SK-N-SH treated with all-trans-retinoic acid at 6 μM for 48 hours (cell line): ENCODE measurements at regions not wholly inside any gene's neighbourhood (a gene's known extent, or its start where the extent isn't known, plus 50 kb on each side); places are given as distances from the start of the nearest gene placed in this dataset.

Experiments
- ATAC-seq: fragments of 200-7000 bp; cut with Tn5 transposase; 3 replicates; pipeline ENCODE4 v1.9.1; 2020; ENCODE audit warnings: mild to moderate bottlenecking, moderate library complexity
- ARNTL ChIP-seq: fragments of 450-650 bp; formaldehyde crosslinking; IDR thresholded peaks from 2 replicates; pipeline ENCODE4 v1.5.0; 2020; ENCODE audit warnings: low read depth, mild to moderate bottlenecking, moderate library complexity, borderline replicate concordance
- BACH2 ChIP-seq: fragments of 250-450 bp; sonication (Bioruptor Pico); IDR thresholded peaks from 2 replicates; pipeline ENCODE4 v1.9.0; 2021; ENCODE audit warnings: mild to moderate bottlenecking, borderline replicate concordance
- CREB5 ChIP-seq: fragments of 250-450 bp; sonication (Bioruptor Pico); IDR thresholded peaks from 2 replicates; pipeline ENCODE4 v1.5.1; 2020; ENCODE audit warnings: low read depth, mild to moderate bottlenecking, moderate library complexity
- CSDC2 ChIP-seq: fragments of 250-450 bp; sonication (Bioruptor Pico); IDR thresholded peaks from 2 replicates; pipeline ENCODE4 v1.5.0; 2020; ENCODE audit warnings: mild to moderate bottlenecking, moderate library complexity
- CSRNP3 ChIP-seq: fragments of 250-450 bp; sonication (Bioruptor Pico); IDR thresholded peaks from 2 replicates; pipeline ENCODE4 v1.5.1; 2021; ENCODE audit warnings: mild to moderate bottlenecking, moderate library complexity
- ESRRG ChIP-seq: fragments of 250-450 bp; sonication (Bioruptor Pico); IDR thresholded peaks from 2 replicates; pipeline ENCODE4 v1.6.1; 2021; ENCODE audit warnings: mild to moderate bottlenecking
- GLIS3 ChIP-seq: fragments of 250-450 bp; sonication (Bioruptor Pico); IDR thresholded peaks from 2 replicates; pipeline ENCODE4 v1.5.0; 2020; ENCODE audit warnings: mild to moderate bottlenecking, moderate library complexity
- OSR1 ChIP-seq: fragments of 250-450 bp; sonication (Bioruptor Pico); IDR thresholded peaks from 2 replicates; pipeline ENCODE4 v1.8.0; 2022; ENCODE audit warnings: moderate library complexity, mild to moderate bottlenecking, inconsistent platforms
- PATZ1 ChIP-seq: fragments of 250-450 bp; sonication (Bioruptor Pico); IDR thresholded peaks from 2 replicates; pipeline ENCODE4 v1.8.0; 2020; ENCODE audit warnings: mild to moderate bottlenecking, moderate library complexity, borderline replicate concordance
- POU6F1 ChIP-seq: fragments of 250-450 bp; sonication (Bioruptor Pico); IDR thresholded peaks from 2 replicates; pipeline ENCODE4 v1.8.0; 2021; ENCODE audit warnings: low read depth, mild to moderate bottlenecking, moderate library complexity, borderline replicate concordance
- PPARA ChIP-seq: fragments of 250-450 bp; sonication (Bioruptor Pico); IDR thresholded peaks from 2 replicates; pipeline ENCODE4 v1.5.0; 2020; ENCODE audit warnings: mild to moderate bottlenecking, borderline replicate concordance
- RARB ChIP-seq: fragments of 250-450 bp; sonication (Bioruptor Pico); IDR thresholded peaks from 2 replicates; pipeline ENCODE4 v1.8.0; 2021; ENCODE audit warnings: mild to moderate bottlenecking, moderate library complexity
- SNAI2 ChIP-seq: fragments of 250-450 bp; sonication (Bioruptor Pico); IDR thresholded peaks from 2 replicates; pipeline ENCODE4 v1.5.0; 2020; ENCODE audit warnings: mild to moderate bottlenecking, moderate library complexity
- TSHZ2 ChIP-seq: fragments of 250-450 bp; sonication (Bioruptor Pico); IDR thresholded peaks from 2 replicates; pipeline ENCODE4 v1.5.0; 2020; ENCODE audit warnings: mild to moderate bottlenecking, moderate library complexity
- ZC3H10 ChIP-seq: fragments of 250-450 bp; sonication (Bioruptor Pico); IDR thresholded peaks from 2 replicates; pipeline ENCODE4 v1.5.1; 2021; ENCODE audit warnings: mild to moderate bottlenecking, moderate library complexity
- ZFP3 ChIP-seq: fragments of 250-450 bp; sonication (Bioruptor Pico); IDR thresholded peaks from 2 replicates; pipeline ENCODE4 v1.5.0; 2020; ENCODE audit warnings: mild to moderate bottlenecking, moderate library complexity
- ZFP30 ChIP-seq: fragments of 450-650 bp; formaldehyde crosslinking; IDR thresholded peaks from 2 replicates; pipeline ENCODE4 v1.5.0; 2022; ENCODE audit warnings: mild to moderate bottlenecking, moderate library complexity
- ZNF70 ChIP-seq: fragments of 450-650 bp; formaldehyde crosslinking; IDR thresholded peaks from 2 replicates; pipeline ENCODE4 v1.5.0; 2020; ENCODE audit warnings: mild to moderate bottlenecking, moderate library complexity

- no peak for ATAC-seq
- TF ChIP-seq TSHZ2 (no peak), OSR1 (CRISPR knock-in tag) (no peak), RARB (CRISPR knock-in tag) (no peak), SNAI2 (no peak), GLIS3 (CRISPR knock-in tag) (no peak), ESRRG (CRISPR knock-in tag) (no peak), PPARA (no peak), ZNF70 (CRISPR knock-in tag) (no peak), PATZ1 (CRISPR knock-in tag) (no peak), ZFP3 (CRISPR knock-in tag) (no peak), ARNTL (CRISPR knock-in tag) (no peak), POU6F1 (CRISPR knock-in tag) (no peak), CREB5 (CRISPR knock-in tag) (no peak), ZC3H10 (CRISPR knock-in tag) (no peak), ZFP30 (no peak), CSDC2 (CRISPR knock-in tag) (no peak), BACH2 (CRISPR knock-in tag) (no peak)
Measured at GRCh38 chr9:100848726-100849125, 179.8 kb upstream of the PLPPR1 start.

- TF ChIP-seq CSRNP3 (CRISPR knock-in tag) (no peak), BACH2 (CRISPR knock-in tag) (no peak), TSHZ2 (no peak), PPARA (no peak), ZFP30 (no peak), ESRRG (CRISPR knock-in tag) (no peak), POU6F1 (CRISPR knock-in tag) (no peak), ZC3H10 (CRISPR knock-in tag) (no peak), SNAI2 (no peak), CSDC2 (CRISPR knock-in tag) (no peak)
- no peak for ATAC-seq
Measured at GRCh38 chr9:100852088-100852487, 176.4 kb upstream of the PLPPR1 start.
